ENCODE measurements at regions not wholly inside any gene's neighbourhood (a gene's known extent, or its start where the extent isn't known, plus 50 kb on each side); places are given as distances from the start of the nearest gene placed in this dataset.
"Not testable (repeated sequence)": the region's sequence is repeated elsewhere in the genome, so short reads cannot be mapped to it uniquely, and the experiment has no call there.

DNA sequence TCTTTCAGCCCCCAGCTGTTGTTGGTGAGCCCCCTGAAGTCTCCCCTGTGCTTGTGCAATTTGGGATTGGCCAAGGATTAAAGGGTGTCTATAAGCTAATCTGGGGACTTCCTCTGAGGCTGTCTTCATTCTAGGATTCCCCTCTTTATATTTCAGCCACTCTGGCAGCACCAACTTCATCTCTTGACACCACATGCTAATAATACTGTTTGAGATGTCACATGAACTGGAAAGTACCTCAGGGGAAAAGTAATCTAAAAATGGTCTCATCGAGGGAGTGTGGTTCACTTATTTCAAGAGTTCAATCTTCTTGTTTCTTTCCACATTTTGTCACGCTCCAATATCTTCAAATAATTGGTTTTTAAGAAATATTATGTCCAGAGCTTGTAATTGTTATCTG lies 279.2 kb upstream of the TMC3 start:
- intact Hi-C loops (cut with micrococcal nuclease) = no loop called here
- Mint-ChIP-seq H3K9me3 (peaks cover 31% of the 10 kb centered on the region), H3K27me3 (no peaks in the 10 kb centered on the region), H3K4me1 (ENCODE audit: low read depth) (no peaks in the 10 kb centered on the region), H3K4me3 (no peak overlapping the region), H3K36me3 (ENCODE audit: low read depth) (no peaks in the 10 kb centered on the region), H3K27ac (no peak overlapping the region)

- H3K4me1 Mint-ChIP-seq (ENCODE audit: low read depth) = no peaks in the 10 kb centered on the region
- no peaks in the 10 kb centered on the region for H3K27me3 Mint-ChIP-seq
- H3K36me3 Mint-ChIP-seq (ENCODE audit: low read depth) = no peaks in the 10 kb centered on the region
- peaks cover 7% of the 10 kb centered on the region for H3K9me3 Mint-ChIP-seq
- H3K4me3 Mint-ChIP-seq = no peak overlapping the region
- no peak overlapping the region for H3K27ac Mint-ChIP-seq
- intact Hi-C loops (cut with micrococcal nuclease) = no loop called here
Observed at GRCh38 chr15:81645470-81645869, 271.5 kb upstream of the TMC3 start.

GRCh38 chr15:81643771-81644170 lies 269.8 kb upstream of the TMC3 start:
- no peak overlapping the region for H3K27ac Mint-ChIP-seq

GRCh38 chr15:81642451-81642990 lies 268.5 kb upstream of the TMC3 start:
- no peak overlapping the region for H3K27ac Mint-ChIP-seq
- no peaks in the 10 kb centered on the region for H3K36me3 Mint-ChIP-seq (ENCODE audit: low read depth)
- no peaks in the 10 kb centered on the region for H3K4me1 Mint-ChIP-seq (ENCODE audit: low read depth)
- H3K27me3 Mint-ChIP-seq = no peaks in the 10 kb centered on the region
- intact Hi-C loops (cut with micrococcal nuclease) = no loop called here
- no peak overlapping the region for H3K4me3 Mint-ChIP-seq
- peaks cover 15% of the 10 kb centered on the region for H3K9me3 Mint-ChIP-seq

More at GRCh38 chr15:81643771-81644170, 269.8 kb upstream of the TMC3 start:
- H3K4me1 Mint-ChIP-seq (ENCODE audit: low read depth) = no peaks in the 10 kb centered on the region
- H3K36me3 Mint-ChIP-seq (ENCODE audit: low read depth) = no peaks in the 10 kb centered on the region
- H3K27me3 Mint-ChIP-seq = no peaks in the 10 kb centered on the region
- H3K4me3 Mint-ChIP-seq = no peak overlapping the region
- intact Hi-C loops (cut with micrococcal nuclease) = no loop called here
- peaks cover 6% of the 10 kb centered on the region for H3K9me3 Mint-ChIP-seq

GRCh38 chr15:81636064-81636463 lies 262.1 kb upstream of the TMC3 start:
- H3K27me3 Mint-ChIP-seq; intact Hi-C loops (cut with micrococcal nuclease); H3K27ac Mint-ChIP-seq; H3K4me3 Mint-ChIP-seq; H3K36me3 Mint-ChIP-seq (ENCODE audit: low read depth); H3K4me1 Mint-ChIP-seq (ENCODE audit: low read depth): not testable (repeated sequence)
- H3K9me3 Mint-ChIP-seq = peaks cover 23% of the 10 kb centered on the region

GRCh38 chr15:81633889-81634288 lies 259.9 kb upstream of the TMC3 start:
- H3K27ac Mint-ChIP-seq = no peak overlapping the region
- H3K36me3 Mint-ChIP-seq (ENCODE audit: low read depth) = no peaks in the 10 kb centered on the region

DNA sequence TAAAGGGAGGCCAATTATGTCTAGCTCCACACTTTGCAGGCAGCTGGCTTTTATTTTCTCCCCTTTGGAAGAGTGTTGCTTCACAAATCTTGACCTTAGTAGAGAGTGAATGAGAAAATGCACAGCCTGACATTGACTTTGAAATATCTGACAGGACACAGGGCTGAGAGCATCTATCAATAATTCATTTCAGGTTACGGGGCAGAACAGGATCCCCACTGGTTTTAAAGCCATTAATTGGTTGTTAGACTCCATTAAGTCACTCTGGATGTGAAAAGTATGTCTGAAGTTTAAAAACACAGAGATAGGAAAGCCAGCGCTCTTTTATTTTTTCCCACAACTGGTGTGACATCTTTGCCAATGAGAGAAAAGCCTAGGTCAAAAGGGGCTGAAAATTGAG lies 251.9 kb upstream of the TMC3 start:
- H3K36me3 Mint-ChIP-seq (ENCODE audit: low read depth) = no peaks in the 10 kb centered on the region
- intact Hi-C loops (cut with micrococcal nuclease) = no loop called here
- H3K27ac Mint-ChIP-seq = no peak overlapping the region
- no peaks in the 10 kb centered on the region for H3K27me3 Mint-ChIP-seq
- no peaks in the 10 kb centered on the region for H3K9me3 Mint-ChIP-seq
- H3K4me3 Mint-ChIP-seq = no peak overlapping the region
- no peaks in the 10 kb centered on the region for H3K4me1 Mint-ChIP-seq (ENCODE audit: low read depth)

More at GRCh38 chr15:81633889-81634288, 259.9 kb upstream of the TMC3 start:
- intact Hi-C loops (cut with micrococcal nuclease) = no loop called here
- H3K4me3 Mint-ChIP-seq = no peak overlapping the region
- no peaks in the 10 kb centered on the region for H3K27me3 Mint-ChIP-seq
- H3K9me3 Mint-ChIP-seq = peaks cover 18% of the 10 kb centered on the region
- H3K4me1 Mint-ChIP-seq (ENCODE audit: low read depth) = no peaks in the 10 kb centered on the region

- no peak overlapping the region for H3K4me3 Mint-ChIP-seq
- no peak overlapping the region for H3K27ac Mint-ChIP-seq
- no peaks in the 10 kb centered on the region for H3K36me3 Mint-ChIP-seq (ENCODE audit: low read depth)
- intact Hi-C loops (cut with micrococcal nuclease) = no loop called here
- H3K4me1 Mint-ChIP-seq (ENCODE audit: low read depth) = no peaks in the 10 kb centered on the region
- H3K27me3 Mint-ChIP-seq = no peaks in the 10 kb centered on the region
- H3K9me3 Mint-ChIP-seq = peaks cover 19% of the 10 kb centered on the region
Observed at GRCh38 chr15:81619002-81619401, 245.0 kb upstream of the TMC3 start.

DNA sequence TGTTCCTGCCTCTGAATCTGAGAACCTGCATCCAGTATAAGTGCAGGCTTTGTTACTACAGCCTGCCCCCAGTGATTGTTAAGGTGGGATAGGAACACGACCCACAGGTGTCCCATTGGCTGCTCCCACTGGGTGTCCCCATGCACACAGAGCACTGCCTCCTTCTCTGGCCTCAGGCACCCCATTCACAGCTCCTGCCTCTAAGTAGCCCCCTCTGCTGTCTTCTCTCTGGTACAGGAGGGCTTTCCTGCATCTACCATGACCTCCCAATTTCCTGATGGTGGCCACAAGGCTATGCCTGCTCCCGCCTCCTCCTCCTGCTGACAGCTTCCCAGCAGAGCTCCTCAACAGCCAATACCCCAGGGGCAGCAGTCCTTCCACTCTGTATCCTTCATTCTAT lies 238.6 kb upstream of the TMC3 start:
- Mint-ChIP-seq H3K4me1 (ENCODE audit: low read depth) (no peaks in the 10 kb centered on the region), H3K27me3 (no peaks in the 10 kb centered on the region), H3K4me3 (no peak overlapping the region), H3K36me3 (ENCODE audit: low read depth) (no peaks in the 10 kb centered on the region), H3K27ac (no peak overlapping the region), H3K9me3 (no peaks in the 10 kb centered on the region)
- intact Hi-C loops (cut with micrococcal nuclease) = no loop called here

DNA sequence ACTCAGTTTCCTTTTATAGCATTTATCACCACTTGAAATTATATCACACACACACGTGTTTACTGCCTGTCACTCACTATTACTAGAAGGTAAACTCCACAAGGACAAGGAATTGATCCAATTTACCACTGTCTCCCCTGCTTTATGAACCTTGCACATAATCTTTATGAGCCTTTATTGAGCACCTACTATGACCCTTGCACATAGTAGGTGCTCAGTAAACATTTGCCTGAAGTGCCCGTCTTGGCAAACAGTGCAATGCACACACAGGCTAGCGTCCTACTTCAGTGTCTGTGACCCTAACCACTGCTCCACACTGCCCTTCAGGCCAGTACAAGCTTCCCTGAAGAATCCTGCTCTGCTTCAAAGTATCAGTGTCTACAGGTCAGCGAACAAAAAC lies 237.7 kb upstream of the TMC3 start:
- Mint-ChIP-seq H3K27me3 (no peaks in the 10 kb centered on the region), H3K27ac (no peak overlapping the region), H3K4me1 (ENCODE audit: low read depth) (no peaks in the 10 kb centered on the region), H3K36me3 (ENCODE audit: low read depth) (no peaks in the 10 kb centered on the region), H3K4me3 (no peak overlapping the region), H3K9me3 (no peaks in the 10 kb centered on the region)
- intact Hi-C loops (cut with micrococcal nuclease) = no loop called here

GRCh38 chr15:81608309-81608829 lies 234.4 kb upstream of the TMC3 start:
- H3K9me3 Mint-ChIP-seq = no peaks in the 10 kb centered on the region

DNA sequence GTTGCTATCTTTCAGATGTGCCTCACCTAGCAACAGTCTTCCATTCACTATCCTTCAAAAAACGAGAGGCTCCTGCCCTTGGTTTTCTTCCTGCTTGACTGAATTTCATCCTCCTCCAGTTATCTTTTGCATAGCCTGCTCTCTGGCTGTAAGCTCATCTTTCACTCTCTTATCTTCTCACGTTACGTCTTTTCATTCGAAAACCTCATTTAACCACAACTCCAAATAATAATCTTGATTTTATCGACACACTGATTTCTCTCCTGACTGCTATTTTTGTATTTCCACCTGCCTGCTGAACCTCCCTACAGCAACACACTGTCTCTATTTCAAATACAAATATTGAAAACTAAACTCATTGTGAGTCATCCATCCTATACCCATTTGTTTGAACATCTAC lies 230.7 kb upstream of the TMC3 start:
- no peaks in the 10 kb centered on the region for H3K36me3 Mint-ChIP-seq (ENCODE audit: low read depth)
- H3K4me1 Mint-ChIP-seq (ENCODE audit: low read depth) = no peaks in the 10 kb centered on the region
- intact Hi-C loops (cut with micrococcal nuclease) = no loop called here
- H3K4me3 Mint-ChIP-seq = no peak overlapping the region
- peaks cover 24% of the 10 kb centered on the region for H3K9me3 Mint-ChIP-seq
- no peak overlapping the region for H3K27ac Mint-ChIP-seq
- no peaks in the 10 kb centered on the region for H3K27me3 Mint-ChIP-seq

More at GRCh38 chr15:81608309-81608829, 234.4 kb upstream of the TMC3 start:
- H3K4me1 Mint-ChIP-seq (ENCODE audit: low read depth) = no peaks in the 10 kb centered on the region
- intact Hi-C loops (cut with micrococcal nuclease) = no loop called here
- no peak overlapping the region for H3K4me3 Mint-ChIP-seq
- no peaks in the 10 kb centered on the region for H3K27me3 Mint-ChIP-seq
- H3K27ac Mint-ChIP-seq = no peak overlapping the region
- H3K36me3 Mint-ChIP-seq (ENCODE audit: low read depth) = no peaks in the 10 kb centered on the region

DNA sequence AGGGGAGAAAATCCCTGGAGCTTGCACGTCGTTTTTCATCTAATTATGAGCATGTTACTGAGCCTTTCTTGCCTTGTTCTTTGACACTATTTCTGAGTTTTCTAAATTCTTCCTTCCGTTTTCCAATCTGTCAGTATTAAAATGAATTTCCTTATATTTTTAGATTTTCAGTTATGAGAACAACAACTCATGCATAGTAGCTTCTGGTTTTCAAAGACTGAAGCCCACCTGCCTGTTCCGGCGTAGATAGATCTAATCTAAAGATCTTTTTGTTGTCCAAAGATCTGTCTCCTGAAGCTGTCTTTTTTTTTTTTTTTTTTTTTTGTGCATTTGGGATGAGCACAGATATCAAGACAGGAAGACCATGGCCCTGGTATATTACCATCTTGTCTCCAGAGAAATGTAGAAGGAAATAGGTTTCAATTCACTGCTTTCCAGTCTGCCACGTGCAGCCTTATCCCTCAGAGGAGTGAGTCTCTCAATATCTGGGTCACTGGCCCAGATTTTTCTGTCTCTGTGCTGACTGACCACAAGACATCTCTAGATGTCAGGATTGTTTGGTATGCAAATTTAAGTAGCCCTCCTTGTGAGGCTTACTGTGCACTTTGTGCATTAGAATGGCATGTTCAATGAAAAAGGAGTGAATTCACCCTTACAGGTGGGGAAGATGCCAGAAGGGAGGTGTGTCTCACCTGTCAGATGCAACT lies 222.3 kb upstream of the TMC3 start:
- no peaks in the 10 kb centered on the region for H3K36me3 Mint-ChIP-seq (ENCODE audit: low read depth)
- no peak overlapping the region for H3K27ac Mint-ChIP-seq
- H3K4me1 Mint-ChIP-seq (ENCODE audit: low read depth) = peaks cover 13% of the 10 kb centered on the region
- intact Hi-C loops (cut with micrococcal nuclease) = no loop called here
- H3K27me3 Mint-ChIP-seq = no peaks in the 10 kb centered on the region
- H3K4me3 Mint-ChIP-seq = no peak overlapping the region
- H3K9me3 Mint-ChIP-seq = peaks cover 46% of the 10 kb centered on the region

GRCh38 chr15:81595752-81596151 lies 221.7 kb upstream of the TMC3 start:
- Mint-ChIP-seq H3K4me3 (no peak overlapping the region), H3K36me3 (ENCODE audit: low read depth) (no peaks in the 10 kb centered on the region), H3K4me1 (ENCODE audit: low read depth) (peaks cover 13% of the 10 kb centered on the region), H3K27ac (no peak overlapping the region), H3K27me3 (no peaks in the 10 kb centered on the region), H3K9me3 (peaks cover 40% of the 10 kb centered on the region)
- intact Hi-C loops (cut with micrococcal nuclease) = no loop called here

GRCh38 chr15:81589671-81590070 lies 215.7 kb upstream of the TMC3 start:
- intact Hi-C loops (cut with micrococcal nuclease) = no loop called here
- H3K9me3 Mint-ChIP-seq = peaks cover 18% of the 10 kb centered on the region
- H3K4me3 Mint-ChIP-seq = no peak overlapping the region

More at GRCh38 chr15:81589671-81590070, 215.7 kb upstream of the TMC3 start:
- Mint-ChIP-seq H3K4me1 (ENCODE audit: low read depth) (no peaks in the 10 kb centered on the region), H3K27ac (no peak overlapping the region), H3K27me3 (no peaks in the 10 kb centered on the region), H3K36me3 (ENCODE audit: low read depth) (no peaks in the 10 kb centered on the region)

All from dendritic cell treated with granulocyte-macrophage colony-stimulating factor and Interleukin-4, amounts not matched to agents 40 ng/mL and 50 ng/mL, for 4 days (primary cell).